B cell (primary cell): ENCODE measurements at regions not wholly inside any gene's neighbourhood (a gene's known extent, or its start where the extent isn't known, plus 50 kb on each side); places are given as distances from the start of the nearest gene placed in this dataset.

Source experiments
- EZH2 ChIP-seq: IDR thresholded peaks from 2 replicates; pipeline ENCODE4 v1.6.1; 2012; ENCODE audit warnings: borderline replicate concordance, low read depth, mild to moderate bottlenecking, moderate library complexity, low read length; ENCODE audit not compliant: insufficient read depth, poor library complexity, severe bottlenecking
- TF ChIP-seq, protein P1 (sequence below): fragments of 200-600 bp; IDR thresholded peaks from one replicate; pipeline ENCODE4 v1.8.0; 2022; ENCODE audit warnings: antibody characterized with exemption, mild to moderate bottlenecking

DNA sequence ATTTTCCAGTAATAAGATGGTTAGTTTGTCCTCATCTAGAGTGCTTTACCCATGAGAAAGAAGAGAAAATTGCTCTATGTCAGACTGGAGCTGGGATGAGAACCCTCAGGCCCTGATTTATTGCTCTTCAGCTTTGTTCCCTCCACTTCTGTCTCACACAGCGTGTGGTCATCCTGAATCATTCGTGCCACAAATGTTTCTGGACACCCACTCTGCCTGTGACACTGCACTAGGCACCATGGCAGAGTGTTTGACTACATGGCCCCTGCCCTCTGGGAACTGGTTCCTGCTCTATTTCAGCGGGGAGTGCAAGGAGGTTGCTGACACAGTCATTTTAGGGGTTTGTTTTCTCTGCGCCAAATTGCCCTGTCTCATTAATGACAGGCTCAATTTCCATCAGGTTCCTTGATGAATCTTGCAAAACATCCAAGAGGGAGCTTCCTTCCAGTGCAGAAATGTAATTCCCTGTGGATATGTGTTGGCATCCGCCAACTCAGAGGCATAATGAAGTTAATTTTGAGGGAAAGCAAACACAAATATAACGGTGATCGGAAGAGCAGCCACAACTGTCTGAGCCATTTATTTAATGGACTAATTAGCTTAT is 207.5 kb downstream of the CLIC5 start:
- TF ChIP-seq, protein P1, sequence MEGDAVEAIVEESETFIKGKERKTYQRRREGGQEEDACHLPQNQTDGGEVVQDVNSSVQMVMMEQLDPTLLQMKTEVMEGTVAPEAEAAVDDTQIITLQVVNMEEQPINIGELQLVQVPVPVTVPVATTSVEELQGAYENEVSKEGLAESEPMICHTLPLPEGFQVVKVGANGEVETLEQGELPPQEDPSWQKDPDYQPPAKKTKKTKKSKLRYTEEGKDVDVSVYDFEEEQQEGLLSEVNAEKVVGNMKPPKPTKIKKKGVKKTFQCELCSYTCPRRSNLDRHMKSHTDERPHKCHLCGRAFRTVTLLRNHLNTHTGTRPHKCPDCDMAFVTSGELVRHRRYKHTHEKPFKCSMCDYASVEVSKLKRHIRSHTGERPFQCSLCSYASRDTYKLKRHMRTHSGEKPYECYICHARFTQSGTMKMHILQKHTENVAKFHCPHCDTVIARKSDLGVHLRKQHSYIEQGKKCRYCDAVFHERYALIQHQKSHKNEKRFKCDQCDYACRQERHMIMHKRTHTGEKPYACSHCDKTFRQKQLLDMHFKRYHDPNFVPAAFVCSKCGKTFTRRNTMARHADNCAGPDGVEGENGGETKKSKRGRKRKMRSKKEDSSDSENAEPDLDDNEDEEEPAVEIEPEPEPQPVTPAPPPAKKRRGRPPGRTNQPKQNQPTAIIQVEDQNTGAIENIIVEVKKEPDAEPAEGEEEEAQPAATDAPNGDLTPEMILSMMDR, result no peak
- TF ChIP-seq EZH2, result no peak
